ENCODE measurements at regions not wholly inside any gene's neighbourhood (a gene's known extent, or its start where the extent isn't known, plus 50 kb on each side); places are given as distances from the start of the nearest gene placed in this dataset.

DNA sequence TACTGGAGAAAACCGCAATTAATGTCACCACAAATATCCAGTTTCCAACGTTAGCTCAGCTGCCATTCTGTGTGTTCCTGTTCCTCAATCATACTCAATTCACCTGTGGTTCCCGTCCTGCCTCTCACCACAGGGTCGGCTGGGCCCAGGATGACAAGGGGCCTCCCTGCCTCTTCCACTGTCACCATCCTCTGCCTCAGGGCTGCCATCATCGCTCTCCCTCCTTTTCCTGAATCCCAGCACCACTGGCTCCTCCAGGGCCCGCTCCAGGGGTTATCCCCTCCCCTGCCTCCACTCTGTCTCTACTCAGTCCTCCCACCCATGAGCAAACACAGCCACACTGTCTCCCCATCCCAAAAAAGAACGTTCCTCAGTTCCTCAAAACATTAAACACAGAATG, 170.9 kb upstream of the NSMCE3 start:
- Histone ChIP-seq H3K27me3 (ENCODE audit: control insufficient read depth, insufficient read depth, low read length) (no peaks in the 10 kb centered on the region), H3K4me1 (ENCODE audit: control insufficient read depth, insufficient read depth, low read length) (no peaks in the 10 kb centered on the region), H3K4me3 (ENCODE audit: low read depth, low read length) (no peak overlapping the region), H3K9ac (ENCODE audit: low read length) (no peak overlapping the region), H3K36me3 (ENCODE audit: control insufficient read depth, insufficient read depth, low read length) (no peaks in the 10 kb centered on the region), H3K27ac (ENCODE audit: low read depth, low read length) (no peak overlapping the region), H3K9me3 (ENCODE audit: control insufficient read depth, insufficient read depth, low read depth, low read length) (no peaks in the 10 kb centered on the region)

DNA sequence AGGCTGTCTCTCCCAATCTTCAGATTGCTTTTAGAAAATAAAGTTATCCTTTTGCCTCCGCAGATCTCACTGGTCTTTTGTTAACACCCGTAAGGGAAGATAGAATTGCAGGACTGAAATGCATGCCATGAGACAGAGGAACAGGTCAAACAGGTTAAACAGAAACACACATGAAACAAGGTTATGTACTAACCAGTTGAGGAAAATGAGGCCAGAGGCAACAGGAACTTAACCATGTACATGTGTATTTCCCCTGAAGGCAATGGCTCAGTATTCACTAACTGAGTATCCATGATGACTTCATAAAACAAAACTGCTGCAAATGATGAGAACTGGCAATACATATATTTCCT, 169.1 kb upstream of the NSMCE3 start:
- no peaks in the 10 kb centered on the region for H3K9me3 ChIP-seq (ENCODE audit: control insufficient read depth, insufficient read depth, low read depth, low read length)
- no peak overlapping the region for H3K27ac ChIP-seq (ENCODE audit: low read depth, low read length)
- no peaks in the 10 kb centered on the region for H3K4me1 ChIP-seq (ENCODE audit: control insufficient read depth, insufficient read depth, low read length)
- H3K4me3 ChIP-seq (ENCODE audit: low read depth, low read length): no peak overlapping the region
- no peaks in the 10 kb centered on the region for H3K27me3 ChIP-seq (ENCODE audit: control insufficient read depth, insufficient read depth, low read length)
- no peaks in the 10 kb centered on the region for H3K36me3 ChIP-seq (ENCODE audit: control insufficient read depth, insufficient read depth, low read length)
- H3K9ac ChIP-seq (ENCODE audit: low read length): no peak overlapping the region

- no peaks in the 10 kb centered on the region for H3K9me3 ChIP-seq (ENCODE audit: control insufficient read depth, insufficient read depth, low read depth, low read length)
- no peaks in the 10 kb centered on the region for H3K4me1 ChIP-seq (ENCODE audit: control insufficient read depth, insufficient read depth, low read length)
- no peak overlapping the region for H3K9ac ChIP-seq (ENCODE audit: low read length)
- no peak overlapping the region for H3K27ac ChIP-seq (ENCODE audit: low read depth, low read length)
- no peaks in the 10 kb centered on the region for H3K27me3 ChIP-seq (ENCODE audit: control insufficient read depth, insufficient read depth, low read length)
- H3K4me3 ChIP-seq (ENCODE audit: low read depth, low read length): no peak overlapping the region
- H3K36me3 ChIP-seq (ENCODE audit: control insufficient read depth, insufficient read depth, low read length): no peaks in the 10 kb centered on the region
Measured at GRCh38 chr15:29437888-29438702, 168.5 kb upstream of the NSMCE3 start.

- H3K4me1 ChIP-seq (ENCODE audit: control insufficient read depth, insufficient read depth, low read length): no peaks in the 10 kb centered on the region; the same call in 1 of the 2 replicates
- no peaks in the 10 kb centered on the region for H3K36me3 ChIP-seq (ENCODE audit: control insufficient read depth, insufficient read depth, low read length)
- no peak overlapping the region for H3K27ac ChIP-seq (ENCODE audit: low read depth, low read length)
- no peak overlapping the region for H3K4me3 ChIP-seq (ENCODE audit: low read depth, low read length)
- H3K27me3 ChIP-seq (ENCODE audit: control insufficient read depth, insufficient read depth, low read length): no peaks in the 10 kb centered on the region
- no peak overlapping the region for H3K9ac ChIP-seq (ENCODE audit: low read length)
- no peaks in the 10 kb centered on the region for H3K9me3 ChIP-seq (ENCODE audit: control insufficient read depth, insufficient read depth, low read depth, low read length)
Measured at GRCh38 chr15:29435811-29436210, 166.2 kb upstream of the NSMCE3 start.

GRCh38 chr15:29434280-29434679, 164.7 kb upstream of the NSMCE3 start:
- Histone ChIP-seq H3K27me3 (ENCODE audit: control insufficient read depth, insufficient read depth, low read length) (no peaks in the 10 kb centered on the region), H3K4me3 (ENCODE audit: low read depth, low read length) (no peak overlapping the region), H3K4me1 (ENCODE audit: control insufficient read depth, insufficient read depth, low read length) (no peaks in the 10 kb centered on the region; the same call in 1 of the 2 replicates), H3K9ac (ENCODE audit: low read length) (no peak overlapping the region), H3K36me3 (ENCODE audit: control insufficient read depth, insufficient read depth, low read length) (no peaks in the 10 kb centered on the region), H3K27ac (ENCODE audit: low read depth, low read length) (no peak overlapping the region), H3K9me3 (ENCODE audit: control insufficient read depth, insufficient read depth, low read depth, low read length) (no peaks in the 10 kb centered on the region)

GRCh38 chr15:29433507-29434248, 164.1 kb upstream of the NSMCE3 start:
- Histone ChIP-seq H3K9me3 (ENCODE audit: control insufficient read depth, insufficient read depth, low read depth, low read length) (no peaks in the 10 kb centered on the region), H3K4me1 (ENCODE audit: control insufficient read depth, insufficient read depth, low read length) (no peaks in the 10 kb centered on the region; the same call in 1 of the 2 replicates), H3K4me3 (ENCODE audit: low read depth, low read length) (no peak overlapping the region), H3K36me3 (ENCODE audit: control insufficient read depth, insufficient read depth, low read length) (no peaks in the 10 kb centered on the region), H3K27ac (ENCODE audit: low read depth, low read length) (no peak overlapping the region), H3K9ac (ENCODE audit: low read length) (no peak overlapping the region), H3K27me3 (ENCODE audit: control insufficient read depth, insufficient read depth, low read length) (no peaks in the 10 kb centered on the region)

- Histone ChIP-seq H3K27me3 (ENCODE audit: control insufficient read depth, insufficient read depth, low read length) (no peaks in the 10 kb centered on the region), H3K27ac (ENCODE audit: low read depth, low read length) (no peak overlapping the region), H3K9me3 (ENCODE audit: control insufficient read depth, insufficient read depth, low read depth, low read length) (no peaks in the 10 kb centered on the region), H3K9ac (ENCODE audit: low read length) (no peak overlapping the region), H3K36me3 (ENCODE audit: control insufficient read depth, insufficient read depth, low read length) (no peaks in the 10 kb centered on the region), H3K4me3 (ENCODE audit: low read depth, low read length) (no peak overlapping the region), H3K4me1 (ENCODE audit: control insufficient read depth, insufficient read depth, low read length) (no peaks in the 10 kb centered on the region; the same call in 1 of the 2 replicates)
Measured at GRCh38 chr15:29433050-29433318, 163.4 kb upstream of the NSMCE3 start.

GRCh38 chr15:29432191-29433049, 162.8 kb upstream of the NSMCE3 start:
- H3K27ac ChIP-seq (ENCODE audit: low read depth, low read length): no peak overlapping the region
- H3K9me3 ChIP-seq (ENCODE audit: control insufficient read depth, insufficient read depth, low read depth, low read length): no peaks in the 10 kb centered on the region

DNA sequence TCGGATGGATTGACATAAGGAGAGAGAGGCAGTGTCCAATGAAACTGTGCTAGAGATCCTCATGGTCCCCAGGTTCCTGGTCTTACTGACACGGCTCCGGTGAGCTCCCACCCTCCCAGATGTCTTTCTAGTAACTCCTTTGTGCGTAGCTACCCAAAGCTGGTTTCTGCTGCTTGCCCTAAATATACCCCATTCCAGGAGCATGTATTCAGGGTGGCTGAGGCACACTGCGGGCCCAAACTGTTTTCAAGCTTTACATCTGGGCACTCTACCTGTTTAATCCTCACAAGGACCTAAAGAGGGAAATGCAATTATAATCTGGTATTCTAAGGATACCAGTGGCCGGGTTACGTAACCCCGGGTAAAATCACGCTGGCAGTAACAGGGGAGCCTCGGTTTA, 161.2 kb upstream of the NSMCE3 start:
- Histone ChIP-seq H3K36me3 (ENCODE audit: control insufficient read depth, insufficient read depth, low read length) (no peaks in the 10 kb centered on the region), H3K9ac (ENCODE audit: low read length) (no peak overlapping the region), H3K27me3 (ENCODE audit: control insufficient read depth, insufficient read depth, low read length) (no peaks in the 10 kb centered on the region), H3K4me1 (ENCODE audit: control insufficient read depth, insufficient read depth, low read length) (no peaks in the 10 kb centered on the region; the same call in 1 of the 2 replicates), H3K27ac (ENCODE audit: low read depth, low read length) (no peak overlapping the region), H3K9me3 (ENCODE audit: control insufficient read depth, insufficient read depth, low read depth, low read length) (no peaks in the 10 kb centered on the region), H3K4me3 (ENCODE audit: low read depth, low read length) (no peak overlapping the region)

More at GRCh38 chr15:29432191-29433049, 162.8 kb upstream of the NSMCE3 start:
- Histone ChIP-seq H3K27me3 (ENCODE audit: control insufficient read depth, insufficient read depth, low read length) (no peaks in the 10 kb centered on the region), H3K4me3 (ENCODE audit: low read depth, low read length) (no peak overlapping the region), H3K9ac (ENCODE audit: low read length) (no peak overlapping the region), H3K4me1 (ENCODE audit: control insufficient read depth, insufficient read depth, low read length) (no peaks in the 10 kb centered on the region; the same call in 1 of the 2 replicates), H3K36me3 (ENCODE audit: control insufficient read depth, insufficient read depth, low read length) (no peaks in the 10 kb centered on the region)

DNA sequence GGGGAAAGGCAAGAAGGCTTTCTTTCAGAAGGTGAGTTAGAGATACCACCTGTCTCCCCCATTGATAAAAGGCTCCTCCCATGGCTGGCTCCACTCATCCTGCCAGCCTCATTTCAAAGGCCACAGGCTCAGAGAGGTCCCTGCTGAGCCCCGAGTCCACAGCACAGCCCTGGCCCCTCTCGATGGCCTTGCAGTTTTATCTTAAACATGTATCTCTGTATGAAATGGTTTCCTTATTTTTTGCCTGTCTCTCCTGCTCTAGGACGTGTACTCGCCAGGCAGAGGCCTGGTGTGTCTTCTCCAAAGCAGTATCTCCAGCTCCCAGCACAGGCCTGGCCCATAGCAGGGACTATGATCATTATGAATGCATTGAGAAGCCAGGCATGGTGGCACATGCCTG, 160.5 kb upstream of the NSMCE3 start:
- Histone ChIP-seq H3K27ac (ENCODE audit: low read depth, low read length) (no peak overlapping the region), H3K4me1 (ENCODE audit: control insufficient read depth, insufficient read depth, low read length) (no peaks in the 10 kb centered on the region; the same call in 1 of the 2 replicates), H3K9ac (ENCODE audit: low read length) (no peak overlapping the region), H3K4me3 (ENCODE audit: low read depth, low read length) (no peak overlapping the region), H3K36me3 (ENCODE audit: control insufficient read depth, insufficient read depth, low read length) (no peaks in the 10 kb centered on the region), H3K27me3 (ENCODE audit: control insufficient read depth, insufficient read depth, low read length) (no peaks in the 10 kb centered on the region), H3K9me3 (ENCODE audit: control insufficient read depth, insufficient read depth, low read depth, low read length) (no peaks in the 10 kb centered on the region)

DNA sequence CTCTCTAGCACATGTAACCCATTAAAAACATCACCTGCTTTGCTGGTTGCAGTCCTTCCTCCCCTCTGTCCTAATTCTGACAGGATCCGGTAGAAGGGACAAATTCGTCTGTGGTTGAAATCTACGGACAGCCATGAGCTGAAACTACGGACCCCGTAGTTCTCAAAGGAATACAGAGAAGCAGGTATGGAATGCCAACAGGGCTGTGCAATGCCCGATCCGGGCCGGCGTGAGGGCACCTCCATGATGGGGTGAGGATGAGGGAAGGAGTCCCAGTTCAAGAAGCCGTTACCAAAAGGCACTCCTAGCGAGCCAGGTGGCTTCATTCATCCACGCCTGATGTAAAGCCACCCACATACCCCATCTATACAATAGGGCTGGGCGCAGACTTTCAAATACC, 160.0 kb upstream of the NSMCE3 start:
- H3K4me3 ChIP-seq (ENCODE audit: low read depth, low read length): no peak overlapping the region
- H3K9ac ChIP-seq (ENCODE audit: low read length): no peak overlapping the region
- H3K4me1 ChIP-seq (ENCODE audit: control insufficient read depth, insufficient read depth, low read length): no peaks in the 10 kb centered on the region; the same call in 1 of the 2 replicates
- no peaks in the 10 kb centered on the region for H3K9me3 ChIP-seq (ENCODE audit: control insufficient read depth, insufficient read depth, low read depth, low read length)
- no peak overlapping the region for H3K27ac ChIP-seq (ENCODE audit: low read depth, low read length)
- H3K36me3 ChIP-seq (ENCODE audit: control insufficient read depth, insufficient read depth, low read length): no peaks in the 10 kb centered on the region
- H3K27me3 ChIP-seq (ENCODE audit: control insufficient read depth, insufficient read depth, low read length): no peaks in the 10 kb centered on the region

Data from HUES6 (cell line).